ENCODE measurements at regions not wholly inside any gene's neighbourhood (a gene's known extent, or its start where the extent isn't known, plus 50 kb on each side); places are given as distances from the start of the nearest gene placed in this dataset.

- Histone ChIP-seq H3K36me3 (ENCODE audit: control insufficient read depth in 3 of 3, insufficient read depth in 3 of 3, low read length in 3 of 3) (no peaks in the 10 kb centered on the region), H3K9ac (ENCODE audit: low read depth in 1 of 3, low read length in 3 of 3) (no peak overlapping the region), H3K27me3 (ENCODE audit: control insufficient read depth in 3 of 3, insufficient read depth in 3 of 3, low read length in 3 of 3) (peaks cover 0 to 6% (median 0%) of the 10 kb centered on the region in 3 donors), H3K4me1 (ENCODE audit: control insufficient read depth in 3 of 3, insufficient read depth in 3 of 3, low read length in 3 of 3) (no peaks in the 10 kb centered on the region), H3K4me3 (ENCODE audit: low read length in 3 of 3) (no peak overlapping the region), H3K27ac (ENCODE audit: low read depth, low read length) (no peak overlapping the region), H3K9me3 (ENCODE audit: control insufficient read depth in 3 of 3, low read length in 3 of 3) (no peaks in the 10 kb centered on the region)
Observed at GRCh38 chr9:109717342-109717741, 62.7 kb upstream of the PALM2AKAP2 start.

DNA sequence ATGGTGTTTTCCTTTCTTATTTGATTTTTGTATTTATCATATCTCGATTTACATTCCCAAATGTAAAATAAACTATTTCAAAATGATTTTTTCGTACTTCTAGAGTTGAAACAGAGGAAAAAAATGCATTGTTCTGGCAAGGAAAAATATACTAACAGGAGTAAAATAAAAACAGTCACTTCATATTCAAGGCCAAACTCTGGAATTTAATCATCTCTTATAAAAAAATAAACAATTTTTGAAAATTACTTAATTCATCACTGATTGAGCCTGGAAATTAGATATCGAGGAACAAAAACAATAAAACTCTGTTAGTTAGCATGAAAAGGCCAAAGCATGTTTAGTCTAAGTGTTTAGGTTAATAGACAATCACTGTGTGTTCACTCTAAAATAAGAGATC is 61.1 kb upstream of the PALM2AKAP2 start:
- H3K36me3 ChIP-seq (ENCODE audit: control insufficient read depth in 3 of 3, insufficient read depth in 3 of 3, low read length in 3 of 3): no peaks in the 10 kb centered on the region
- H3K27me3 ChIP-seq (ENCODE audit: control insufficient read depth in 3 of 3, insufficient read depth in 3 of 3, low read length in 3 of 3): peaks cover 0 to 6% (median 0%) of the 10 kb centered on the region in 3 donors
- H3K4me3 ChIP-seq (ENCODE audit: low read length in 3 of 3): no peak overlapping the region
- no peaks in the 10 kb centered on the region for H3K4me1 ChIP-seq (ENCODE audit: control insufficient read depth in 3 of 3, insufficient read depth in 3 of 3, low read length in 3 of 3)
- H3K9me3 ChIP-seq (ENCODE audit: control insufficient read depth in 3 of 3, low read length in 3 of 3): no peaks in the 10 kb centered on the region
- no peak overlapping the region for H3K9ac ChIP-seq (ENCODE audit: low read depth in 1 of 3, low read length in 3 of 3)
- H3K27ac ChIP-seq (ENCODE audit: low read depth, low read length): no peak overlapping the region

- no peaks in the 10 kb centered on the region for H3K9me3 ChIP-seq (ENCODE audit: control insufficient read depth in 3 of 3, low read length in 3 of 3)
- no peak overlapping the region for H3K27ac ChIP-seq (ENCODE audit: low read depth, low read length)
- no peak overlapping the region for H3K4me3 ChIP-seq (ENCODE audit: low read length in 3 of 3)
- no peaks in the 10 kb centered on the region for H3K27me3 ChIP-seq (ENCODE audit: control insufficient read depth in 3 of 3, insufficient read depth in 3 of 3, low read length in 3 of 3)
- H3K36me3 ChIP-seq (ENCODE audit: control insufficient read depth in 3 of 3, insufficient read depth in 3 of 3, low read length in 3 of 3): no peaks in the 10 kb centered on the region
- no peaks in the 10 kb centered on the region for H3K4me1 ChIP-seq (ENCODE audit: control insufficient read depth in 3 of 3, insufficient read depth in 3 of 3, low read length in 3 of 3)
- H3K9ac ChIP-seq (ENCODE audit: low read depth in 1 of 3, low read length in 3 of 3): no peak overlapping the region
Observed at GRCh38 chr9:109721001-109721400, 59.0 kb upstream of the PALM2AKAP2 start.

DNA sequence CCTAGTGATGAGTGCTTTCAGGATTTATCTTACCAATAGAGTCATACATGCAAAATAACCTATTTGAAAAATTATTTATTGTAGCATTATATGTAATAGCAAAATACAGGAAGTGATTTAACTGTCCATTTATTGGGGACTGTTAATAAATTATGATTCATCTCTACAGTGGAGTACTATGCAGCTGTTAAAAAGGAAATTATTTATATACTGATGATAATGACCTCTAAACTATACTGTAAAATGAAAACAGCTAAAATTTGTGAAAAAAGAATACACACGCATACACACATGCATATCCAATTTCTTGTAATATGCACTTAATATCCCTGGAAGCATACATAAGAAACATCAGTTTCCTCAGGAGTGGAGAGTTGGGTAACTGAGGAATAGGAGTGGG is 58.0 kb upstream of the PALM2AKAP2 start:
- Histone ChIP-seq H3K4me1 (ENCODE audit: control insufficient read depth in 3 of 3, insufficient read depth in 3 of 3, low read length in 3 of 3) (no peaks in the 10 kb centered on the region), H3K9me3 (ENCODE audit: control insufficient read depth in 3 of 3, low read length in 3 of 3) (no peaks in the 10 kb centered on the region), H3K27me3 (ENCODE audit: control insufficient read depth in 3 of 3, insufficient read depth in 3 of 3, low read length in 3 of 3) (no peaks in the 10 kb centered on the region), H3K36me3 (ENCODE audit: control insufficient read depth in 3 of 3, insufficient read depth in 3 of 3, low read length in 3 of 3) (no peaks in the 10 kb centered on the region), H3K4me3 (ENCODE audit: low read length in 3 of 3) (no peak overlapping the region), H3K9ac (ENCODE audit: low read depth in 1 of 3, low read length in 3 of 3) (no peak overlapping the region), H3K27ac (ENCODE audit: low read depth, low read length) (no peak overlapping the region)

- no peaks in the 10 kb centered on the region for H3K27me3 ChIP-seq (ENCODE audit: control insufficient read depth in 3 of 3, insufficient read depth in 3 of 3, low read length in 3 of 3)
- H3K27ac ChIP-seq (ENCODE audit: low read depth, low read length): no peak overlapping the region
- H3K36me3 ChIP-seq (ENCODE audit: control insufficient read depth in 3 of 3, insufficient read depth in 3 of 3, low read length in 3 of 3): no peaks in the 10 kb centered on the region
- H3K4me3 ChIP-seq (ENCODE audit: low read length in 3 of 3): no peak overlapping the region
- no peak overlapping the region for H3K9ac ChIP-seq (ENCODE audit: low read depth in 1 of 3, low read length in 3 of 3)
- H3K4me1 ChIP-seq (ENCODE audit: control insufficient read depth in 3 of 3, insufficient read depth in 3 of 3, low read length in 3 of 3): no peaks in the 10 kb centered on the region
- H3K9me3 ChIP-seq (ENCODE audit: control insufficient read depth in 3 of 3, low read length in 3 of 3): no peaks in the 10 kb centered on the region
Observed at GRCh38 chr9:109723781-109724180, 56.2 kb upstream of the PALM2AKAP2 start.

GRCh38 chr9:109725460-109725859 is 54.5 kb upstream of the PALM2AKAP2 start:
- no peaks in the 10 kb centered on the region for H3K36me3 ChIP-seq (ENCODE audit: control insufficient read depth in 3 of 3, insufficient read depth in 3 of 3, low read length in 3 of 3)
- H3K4me1 ChIP-seq (ENCODE audit: control insufficient read depth in 3 of 3, insufficient read depth in 3 of 3, low read length in 3 of 3): no peaks in the 10 kb centered on the region
- H3K27me3 ChIP-seq (ENCODE audit: control insufficient read depth in 3 of 3, insufficient read depth in 3 of 3, low read length in 3 of 3): no peaks in the 10 kb centered on the region
- no peak overlapping the region for H3K9ac ChIP-seq (ENCODE audit: low read depth in 1 of 3, low read length in 3 of 3)
- no peak overlapping the region for H3K27ac ChIP-seq (ENCODE audit: low read depth, low read length)
- H3K4me3 ChIP-seq (ENCODE audit: low read length in 3 of 3): no peak overlapping the region
- no peaks in the 10 kb centered on the region for H3K9me3 ChIP-seq (ENCODE audit: control insufficient read depth in 3 of 3, low read length in 3 of 3)

DNA sequence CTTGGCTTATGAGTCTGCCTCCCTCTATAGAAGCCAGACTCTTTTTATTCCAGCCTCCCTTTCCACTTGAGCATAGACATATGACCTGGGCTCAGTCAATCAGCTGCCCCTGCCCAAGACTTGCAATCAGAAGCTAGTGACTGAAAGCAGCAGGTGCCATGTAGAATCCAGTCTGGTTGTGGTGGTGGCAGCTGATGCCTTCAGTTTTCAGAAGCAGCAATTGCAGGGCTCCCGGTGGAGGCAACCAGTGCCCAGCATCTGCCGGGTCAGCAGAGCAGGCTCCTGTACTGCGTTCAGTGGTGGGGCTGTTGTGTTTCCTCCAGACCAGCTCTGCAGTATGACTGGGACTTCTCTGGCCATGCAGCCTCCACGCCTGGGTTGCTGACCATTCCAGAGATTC is 53.9 kb upstream of the PALM2AKAP2 start:
- Histone ChIP-seq H3K4me1 (ENCODE audit: control insufficient read depth in 3 of 3, insufficient read depth in 3 of 3, low read length in 3 of 3) (no peaks in the 10 kb centered on the region), H3K27ac (ENCODE audit: low read depth, low read length) (no peak overlapping the region), H3K4me3 (ENCODE audit: low read length in 3 of 3) (no peak overlapping the region), H3K36me3 (ENCODE audit: control insufficient read depth in 3 of 3, insufficient read depth in 3 of 3, low read length in 3 of 3) (no peaks in the 10 kb centered on the region), H3K9me3 (ENCODE audit: control insufficient read depth in 3 of 3, low read length in 3 of 3) (no peaks in the 10 kb centered on the region), H3K9ac (ENCODE audit: low read depth in 1 of 3, low read length in 3 of 3) (no peak overlapping the region), H3K27me3 (ENCODE audit: control insufficient read depth in 3 of 3, insufficient read depth in 3 of 3, low read length in 3 of 3) (no peaks in the 10 kb centered on the region)

DNA sequence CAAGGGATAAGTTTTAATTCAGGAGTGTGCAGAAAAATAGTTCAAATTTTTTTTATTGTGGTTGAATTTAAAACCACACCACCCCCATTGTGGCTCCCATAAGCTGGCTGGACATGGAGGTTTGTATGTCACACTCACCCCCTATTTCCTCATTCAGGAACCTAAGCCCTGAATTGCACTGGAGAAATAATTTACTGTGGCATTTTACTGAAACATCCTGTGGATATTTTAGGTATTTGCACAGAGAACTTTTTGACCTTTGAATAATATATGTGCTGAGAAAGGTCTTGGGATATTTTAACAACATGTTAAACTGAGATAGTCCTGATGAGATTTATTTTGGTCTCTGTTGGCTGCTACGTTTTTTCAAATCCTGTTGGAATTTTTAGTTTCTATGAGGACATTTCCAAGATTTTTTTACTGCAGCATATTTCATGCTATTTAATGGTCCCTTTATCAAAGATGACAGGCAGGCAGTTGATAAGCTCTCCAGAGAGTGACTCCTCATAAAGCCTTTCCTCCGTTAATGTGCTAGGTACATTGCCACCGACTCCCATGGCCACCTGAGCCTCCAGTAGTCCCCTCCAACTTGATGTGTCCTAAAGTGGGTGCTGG is 51.2 kb upstream of the PALM2AKAP2 start:
- Histone ChIP-seq H3K27me3 (ENCODE audit: control insufficient read depth in 3 of 3, insufficient read depth in 3 of 3, low read length in 3 of 3) (no peaks in the 10 kb centered on the region), H3K4me1 (ENCODE audit: control insufficient read depth in 3 of 3, insufficient read depth in 3 of 3, low read length in 3 of 3) (no peaks in the 10 kb centered on the region), H3K9ac (ENCODE audit: low read depth in 1 of 3, low read length in 3 of 3) (no peak overlapping the region), H3K4me3 (ENCODE audit: low read length in 3 of 3) (no peak overlapping the region), H3K36me3 (ENCODE audit: control insufficient read depth in 3 of 3, insufficient read depth in 3 of 3, low read length in 3 of 3) (no peaks in the 10 kb centered on the region), H3K27ac (ENCODE audit: low read depth, low read length) (no peak overlapping the region), H3K9me3 (ENCODE audit: control insufficient read depth in 3 of 3, low read length in 3 of 3) (no peaks in the 10 kb centered on the region)

- Histone ChIP-seq H3K27me3 (ENCODE audit: control insufficient read depth in 3 of 3, insufficient read depth in 3 of 3, low read length in 3 of 3) (no peaks in the 10 kb centered on the region), H3K9ac (ENCODE audit: low read depth in 1 of 3, low read length in 3 of 3) (no peak overlapping the region), H3K4me3 (ENCODE audit: low read length in 3 of 3) (no peak overlapping the region), H3K4me1 (ENCODE audit: control insufficient read depth in 3 of 3, insufficient read depth in 3 of 3, low read length in 3 of 3) (no peaks in the 10 kb centered on the region), H3K27ac (ENCODE audit: low read depth, low read length) (no peak overlapping the region), H3K36me3 (ENCODE audit: control insufficient read depth in 3 of 3, insufficient read depth in 3 of 3, low read length in 3 of 3) (no peaks in the 10 kb centered on the region), H3K9me3 (ENCODE audit: control insufficient read depth in 3 of 3, low read length in 3 of 3) (no peaks in the 10 kb centered on the region)
Observed at GRCh38 chr9:109729513-109729912, 50.5 kb upstream of the PALM2AKAP2 start.
